GM23248 (cell line): ENCODE measurements at regions not wholly inside any gene's neighbourhood (a gene's known extent, or its start where the extent isn't known, plus 50 kb on each side); places are given as distances from the start of the nearest gene placed in this dataset.

Source experiments
- DNase-seq: peaks from one replicate; pipeline ENCODE4 v3.0.0-alpha.2; 2015
- H2AFZ ChIP-seq: fragments of 200-600 bp; sonication (generic); 2 replicates; pipeline ENCODE4 v1.6.1; 2016; ENCODE audit warnings: antibody characterized with exemption
- H3F3A ChIP-seq: fragments of 200-600 bp; sonication (generic); 2 replicates; pipeline ENCODE4 v1.6.1; 2016; ENCODE audit warnings: mild to moderate bottlenecking, antibody characterized with exemption, mixed run types; ENCODE audit not compliant: insufficient read depth
- H3K27ac ChIP-seq: fragments of 200-600 bp; sonication (generic); 2 replicates; pipeline ENCODE4 v1.5.1; 2016; ENCODE audit warnings: mild to moderate bottlenecking
- H3K27me3 ChIP-seq: fragments of 200-600 bp; sonication (generic); replicated peaks from 2 replicates; pipeline ENCODE4 v1.6.1; 2016; ENCODE audit warnings: mild to moderate bottlenecking; ENCODE audit not compliant: insufficient read depth
- H3K36me3 ChIP-seq: fragments of 200-600 bp; sonication (generic); 2 replicates; pipeline ENCODE4 v1.6.1; 2016; ENCODE audit warnings: low read depth, mild to moderate bottlenecking
- H3K4me1 ChIP-seq: fragments of 200-600 bp; sonication (generic); 2 replicates; pipeline ENCODE4 v1.6.1; 2016; ENCODE audit warnings: mild to moderate bottlenecking; ENCODE audit not compliant: insufficient read depth
- H3K4me2 ChIP-seq: fragments of 200-600 bp; sonication (generic); one replicate; pipeline ENCODE4 v1.6.1; 2016; ENCODE audit warnings: mild to moderate bottlenecking; ENCODE audit not compliant: unreplicated experiment
- H3K4me3 ChIP-seq: fragments of 200-600 bp; sonication (generic); 2 replicates; pipeline ENCODE4 v1.5.1; 2016; ENCODE audit warnings: mild to moderate bottlenecking
- H3K79me2 ChIP-seq: fragments of 200-600 bp; sonication (generic); 2 replicates; pipeline ENCODE4 v1.6.1; 2016; ENCODE audit warnings: mild to moderate bottlenecking; ENCODE audit not compliant: insufficient read depth
- H3K9ac ChIP-seq: fragments of 200-600 bp; sonication (generic); 2 replicates; pipeline ENCODE4 v1.6.1; 2016; ENCODE audit warnings: mild to moderate bottlenecking
- H3K9me2 ChIP-seq: fragments of 200-600 bp; sonication (generic); 2 replicates; pipeline ENCODE4 v1.6.1; 2016; ENCODE audit warnings: mixed run types, mild to moderate bottlenecking, moderate library complexity; ENCODE audit not compliant: insufficient read depth
- H3K9me3 ChIP-seq: fragments of 200-600 bp; sonication (generic); one replicate; pipeline ENCODE4 v1.6.1; 2017; ENCODE audit warnings: low read depth
- H4K20me1 ChIP-seq: fragments of 200-600 bp; sonication (generic); 2 replicates; pipeline ENCODE4 v1.6.0; 2016; ENCODE audit not compliant: insufficient read depth
- EZH2 ChIP-seq: fragments of 200-600 bp; sonication (generic); IDR thresholded peaks from 2 replicates; pipeline ENCODE4 v1.6.1; 2018; ENCODE audit warnings: antibody characterized with exemption, mild to moderate bottlenecking; ENCODE audit not compliant: insufficient read depth, poor library complexity, severe bottlenecking
- EZH2phosphoT487 ChIP-seq: fragments of 200-600 bp; sonication (generic); IDR thresholded peaks from 2 replicates; pipeline ENCODE4 v1.6.1; 2018; ENCODE audit warnings: antibody characterized with exemption, moderate library complexity, mild to moderate bottlenecking, low read depth; ENCODE audit not compliant: insufficient read depth
- WGBS, 2 experiments: methylation state at CpG; one replicate each; pipeline ENCODE4 v1.1.6; 2015 to 2017; ENCODE audit warnings: low lambda C conversion rate in 2 of 2, low coverage in 1 of 2; ENCODE audit errors: missing lambda C conversion rate in 2 of 2; 5-methylcytosine and 5-hydroxymethylcytosine counted together
- in situ Hi-C: fragments of 300-500 bp; cut with MboI; formaldehyde crosslinking; loops from 2 replicates; pipeline ENCODE4 v1.15.0; 2020

DNA sequence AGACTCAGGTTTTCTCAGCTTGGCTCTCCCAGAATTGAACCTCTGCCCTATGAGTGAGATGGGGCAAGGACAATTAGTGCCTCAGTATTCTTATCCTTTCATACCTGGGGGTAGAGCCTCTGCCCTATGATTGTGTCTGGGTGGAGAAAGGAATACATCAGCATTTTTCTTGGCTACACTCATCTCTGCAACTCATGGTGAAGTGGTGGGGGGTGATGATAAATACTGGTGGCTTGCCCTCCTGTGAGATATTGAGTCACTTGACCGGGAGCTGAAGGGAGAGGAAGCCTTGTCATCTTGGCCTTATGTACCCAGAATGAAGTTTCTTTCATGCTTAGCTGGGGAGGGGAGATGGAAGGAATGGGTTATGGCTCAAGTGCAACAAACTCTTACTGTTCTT lies 71.3 kb upstream of the ENOX2 start:
- 0% methylated on average over 1 of the region's 1 CpG for WGBS, 2 experiments

DNA sequence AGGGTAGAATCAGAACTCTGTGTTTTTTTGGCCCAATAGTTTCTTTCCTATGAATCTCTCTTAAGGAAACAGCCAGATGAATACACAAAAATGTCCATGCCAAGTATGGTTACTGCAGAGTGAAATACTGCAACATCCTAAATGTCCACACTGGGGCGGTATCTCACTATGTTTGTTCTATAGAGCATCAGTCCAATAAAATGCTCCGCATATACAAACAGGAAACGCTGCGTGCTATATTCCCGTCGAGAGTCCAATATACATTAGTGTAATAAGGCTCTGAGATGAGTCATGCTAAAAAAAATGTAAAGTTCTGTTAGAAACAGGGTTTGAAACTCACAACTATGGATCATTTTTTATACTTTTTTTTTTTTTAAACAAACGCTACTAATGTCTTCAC lies 72.9 kb upstream of the ENOX2 start:
- Histone ChIP-seq H3K79me2 (no peaks in the 10 kb centered on the region), H3K36me3 (no peaks in the 10 kb centered on the region), H3K4me3 (no peak overlapping the region), H3K4me2 (peak overlapping the region; percentile 39), H3K27me3 (no peaks in the 10 kb centered on the region), H3K4me1 (peaks cover 6% of the 10 kb centered on the region; the same call in 1 of the 2 replicates), H4K20me1 (no peaks in the 10 kb centered on the region), H3F3A (no peaks in the 10 kb centered on the region), H3K27ac (no peak overlapping the region), H3K9me2 (no peaks in the 10 kb centered on the region), H2AFZ (no peak overlapping the region), H3K9me3 (no peaks in the 10 kb centered on the region), H3K9ac (no peak overlapping the region)
- 14 to 16% methylated on average over 7 of the region's 7 CpGs for WGBS, 2 experiments
- TF ChIP-seq EZH2 = no peak
- TF ChIP-seq EZH2phosphoT487 = no peak
- in situ Hi-C loops = loop anchor here (25.0 kb wide), 1 partner anchor 661 kb away; no protein-coding TSS in a partner anchor
- peak; percentile 62 for DNase-seq

More for the DNA sequence above, 71.3 kb upstream of the ENOX2 start:
- no peaks in the 10 kb centered on the region for H3F3A ChIP-seq
- H3K27me3 ChIP-seq = no peaks in the 10 kb centered on the region
- H3K4me3 ChIP-seq = no peak overlapping the region
- peaks cover 6% of the 10 kb centered on the region; the same call in 1 of the 2 replicates for H3K4me1 ChIP-seq
- no peaks in the 10 kb centered on the region for H3K9me3 ChIP-seq
- no peak overlapping the region for H3K4me2 ChIP-seq
- TF ChIP-seq EZH2 (no peak), EZH2phosphoT487 (no peak)
- no peak overlapping the region for H3K9ac ChIP-seq
- H2AFZ ChIP-seq = no peak overlapping the region
- no peaks in the 10 kb centered on the region for H3K9me2 ChIP-seq
- no peaks in the 10 kb centered on the region for H3K36me3 ChIP-seq
- no peak overlapping the region for H3K27ac ChIP-seq
- peak; percentile 61 for DNase-seq
- in situ Hi-C loops = no loop called here
- H3K79me2 ChIP-seq = no peaks in the 10 kb centered on the region
- no peaks in the 10 kb centered on the region for H4K20me1 ChIP-seq

DNA sequence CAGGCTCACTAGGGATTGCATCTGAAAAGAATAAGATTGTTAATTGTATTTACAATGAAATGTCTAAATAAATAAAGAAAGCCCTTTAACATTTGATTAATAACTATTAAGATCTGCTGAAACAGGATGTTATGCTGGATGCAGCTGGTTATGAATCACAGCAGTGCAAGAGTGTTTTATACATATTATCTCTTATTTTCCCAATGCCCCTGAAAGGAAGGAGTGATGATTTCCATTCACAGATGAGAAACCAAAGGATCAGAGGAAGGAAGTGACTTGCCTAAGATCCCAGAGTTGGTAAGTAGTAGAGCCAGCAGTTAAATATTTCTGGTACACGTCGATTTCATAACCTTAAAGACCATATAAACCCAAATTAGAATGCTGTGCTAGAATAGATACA lies 76.3 kb upstream of the ARHGAP36 start:
- Histone ChIP-seq H3F3A (no peaks in the 10 kb centered on the region), H3K27me3 (no peaks in the 10 kb centered on the region), H4K20me1 (no peaks in the 10 kb centered on the region), H3K9ac (no peak overlapping the region), H3K9me3 (no peaks in the 10 kb centered on the region), H3K36me3 (no peaks in the 10 kb centered on the region), H3K4me1 (no peaks in the 10 kb centered on the region), H3K4me2 (no peak overlapping the region), H3K27ac (no peak overlapping the region), H3K9me2 (no peaks in the 10 kb centered on the region), H2AFZ (no peak overlapping the region), H3K4me3 (no peak overlapping the region), H3K79me2 (no peaks in the 10 kb centered on the region)
- no peak for DNase-seq
- in situ Hi-C loops = loop anchor here (25.0 kb wide), 1 partner anchor 655 kb away; no protein-coding TSS in a partner anchor
- WGBS, 2 experiments = 77 to 88% methylated on average over 2 of the region's 2 CpGs
- TF ChIP-seq EZH2phosphoT487 (no peak), EZH2 (no peak)

DNA sequence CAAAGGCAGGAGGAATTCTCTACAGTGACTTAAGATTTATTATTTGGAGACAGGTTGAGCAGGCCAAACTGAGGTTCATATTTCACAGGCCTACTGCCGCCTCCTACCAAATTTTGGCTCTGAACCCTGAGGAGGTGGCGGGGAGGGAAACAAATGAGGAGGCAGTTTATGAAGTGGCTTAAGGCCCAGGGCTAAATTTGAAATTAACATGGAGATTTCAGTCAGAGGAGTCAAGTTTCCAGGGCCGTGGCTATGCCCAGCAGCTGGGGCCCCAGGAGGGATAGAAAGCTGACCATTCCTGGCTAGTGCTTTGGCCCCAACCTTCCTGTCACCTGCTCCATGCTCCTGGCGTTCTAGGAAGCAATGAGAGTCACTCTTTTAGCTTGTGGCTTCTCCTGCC lies 73.4 kb upstream of the ARHGAP36 start:
- Histone ChIP-seq H3F3A (no peaks in the 10 kb centered on the region), H3K79me2 (no peaks in the 10 kb centered on the region), H3K4me3 (no peak overlapping the region), H3K36me3 (no peaks in the 10 kb centered on the region), H2AFZ (no peak overlapping the region), H3K4me1 (no peaks in the 10 kb centered on the region), H3K27ac (no peak overlapping the region), H4K20me1 (no peaks in the 10 kb centered on the region), H3K9me2 (no peaks in the 10 kb centered on the region), H3K27me3 (no peaks in the 10 kb centered on the region), H3K4me2 (no peak overlapping the region), H3K9me3 (no peaks in the 10 kb centered on the region), H3K9ac (no peak overlapping the region)
- DNase-seq = no peak
- WGBS, 2 experiments = 9 to 11% methylated on average over 3 to 4 of the region's 4 CpGs
- in situ Hi-C loops = loop anchor here (25.0 kb wide), 1 partner anchor 653 kb away; no protein-coding TSS in a partner anchor
- TF ChIP-seq EZH2phosphoT487 = no peak
- TF ChIP-seq EZH2 = no peak

DNA sequence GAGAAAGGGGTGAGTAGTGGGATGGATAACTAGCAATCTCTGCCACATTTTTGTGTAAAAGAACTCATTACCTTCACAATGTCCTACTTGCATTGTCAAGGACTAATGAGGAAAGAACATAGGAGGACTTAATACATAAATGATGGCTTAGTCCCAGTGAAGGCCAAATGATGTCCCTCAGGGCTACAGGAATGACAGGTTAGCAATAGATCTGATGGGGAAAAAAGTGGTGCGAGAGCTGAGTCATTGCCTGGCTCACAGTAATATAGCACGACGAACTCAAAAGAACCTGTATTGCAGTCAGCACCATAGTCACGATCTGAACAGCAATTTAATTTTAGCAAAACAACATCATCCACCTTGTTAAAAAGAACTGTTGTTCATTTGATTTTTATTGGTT lies 70.9 kb upstream of the ARHGAP36 start:
- H3K9ac ChIP-seq = no peak overlapping the region
- H3K4me2 ChIP-seq = no peak overlapping the region
- H3K36me3 ChIP-seq = no peaks in the 10 kb centered on the region
- TF ChIP-seq EZH2phosphoT487 = no peak
- no peak for TF ChIP-seq EZH2
- H3K79me2 ChIP-seq = no peaks in the 10 kb centered on the region
- no peak overlapping the region for H3K27ac ChIP-seq
- H3K27me3 ChIP-seq = no peaks in the 10 kb centered on the region
- H4K20me1 ChIP-seq = no peaks in the 10 kb centered on the region
- no peaks in the 10 kb centered on the region for H3F3A ChIP-seq
- H3K9me2 ChIP-seq = no peaks in the 10 kb centered on the region
- DNase-seq = no peak
- H3K4me3 ChIP-seq = no peak overlapping the region
- no peaks in the 10 kb centered on the region for H3K4me1 ChIP-seq
- no peak overlapping the region for H2AFZ ChIP-seq
- no peaks in the 10 kb centered on the region for H3K9me3 ChIP-seq
- 61 to 66% methylated on average over 4 of the region's 4 CpGs for WGBS, 2 experiments
- in situ Hi-C loops = loop anchor here (25.0 kb wide), 1 partner anchor 650 kb away; no protein-coding TSS in a partner anchor
